Vagina (tissue), 2 donors: ENCODE measurements at regions not wholly inside any gene's neighbourhood (a gene's known extent, or its start where the extent isn't known, plus 50 kb on each side); places are given as distances from the start of the nearest gene placed in this dataset.

Experiments
- DNase-seq, 2 donors: peaks; one replicate each; pipeline ENCODE4 v3.0.0-alpha.2; 2017; ENCODE audit errors: extremely low spot score in 2 of 2
- H3K27ac ChIP-seq: fragments of 200-600 bp; sonication (generic); one replicate; pipeline ENCODE4 v1.5.1; 2019
- H3K27me3 ChIP-seq: fragments of 200-600 bp; sonication (generic); one replicate; pipeline ENCODE4 v1.5.1; 2019
- H3K36me3 ChIP-seq, 2 donors: fragments of 200-600 bp; sonication (generic); one replicate each; pipeline ENCODE4 v1.5.1; 2017 to 2019
- H3K4me1 ChIP-seq: fragments of 200-600 bp; sonication (generic); one replicate; pipeline ENCODE4 v1.5.1; 2019
- H3K4me3 ChIP-seq, 2 donors: fragments of 200-600 bp; sonication (generic); 1 replicate in 1 of 2; 2 replicates in 1 of 2; pipeline ENCODE4 v1.5.1; 2016 to 2019
- H3K9me3 ChIP-seq: fragments of 200-600 bp; sonication (generic); one replicate; pipeline ENCODE4 v1.5.1; 2019
- POLR2A ChIP-seq, 2 donors: fragments of 450-650 bp; IDR thresholded peaks; one replicate each; pipeline ENCODE4 v1.6.1; 2017; ENCODE audit warnings: antibody characterized with exemption in 2 of 2, mild to moderate bottlenecking in 2 of 2, moderate library complexity in 2 of 2
- POLR2AphosphoS5 ChIP-seq, 2 donors: sonication (generic); formaldehyde crosslinking; IDR thresholded peaks; one replicate each; pipeline ENCODE4 v1.9.0; 2017; ENCODE audit warnings: antibody characterized with exemption in 2 of 2, mild to moderate bottlenecking in 2 of 2, low read depth in 1 of 2; ENCODE audit not compliant: insufficient read depth in 1 of 2
- intact Hi-C: fragments of 100-400 bp; cut with DNase I; formaldehyde crosslinking; loops from one replicate; pipeline ENCODE4 v1.15.1; 2023
- TF ChIP-seq, protein P1 (sequence below), 3 experiments: fragments of 450-650 bp in 2 of 3; fragments of 200-600 bp in 1 of 3; sonication (generic) in 1 of 3; IDR thresholded peaks; one replicate each; pipeline ENCODE4 v1.5.1; 2017 to 2019; ENCODE audit warnings: antibody characterized with exemption in 3 of 3, mild to moderate bottlenecking in 2 of 3, moderate library complexity in 2 of 3

DNA sequence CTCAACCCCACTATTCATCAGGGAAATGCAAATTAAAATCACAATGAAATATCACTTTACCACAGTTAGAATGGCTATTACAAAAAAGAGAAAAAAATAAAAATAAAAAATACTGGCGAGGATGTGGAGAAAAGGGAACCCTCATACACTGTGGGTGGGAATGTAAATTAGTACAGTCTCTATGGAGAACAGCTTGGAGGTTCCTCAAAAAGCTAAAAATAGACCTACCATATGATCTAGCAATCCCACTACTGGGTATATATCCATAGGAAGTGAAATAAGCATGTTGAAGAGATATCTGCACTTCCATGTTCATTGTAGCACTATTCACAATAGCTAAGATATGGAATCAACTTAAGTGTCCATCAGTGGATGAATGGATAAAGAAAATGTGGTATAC, 50.5 kb upstream of the PAGE1 start:
- TF ChIP-seq POLR2AphosphoS5 (IDR thresholded peaks at IDR 0.05; ENCODE audit: insufficient read depth in 1 of 2, low read depth in 1 of 2) = no peak
- TF ChIP-seq, protein P1, sequence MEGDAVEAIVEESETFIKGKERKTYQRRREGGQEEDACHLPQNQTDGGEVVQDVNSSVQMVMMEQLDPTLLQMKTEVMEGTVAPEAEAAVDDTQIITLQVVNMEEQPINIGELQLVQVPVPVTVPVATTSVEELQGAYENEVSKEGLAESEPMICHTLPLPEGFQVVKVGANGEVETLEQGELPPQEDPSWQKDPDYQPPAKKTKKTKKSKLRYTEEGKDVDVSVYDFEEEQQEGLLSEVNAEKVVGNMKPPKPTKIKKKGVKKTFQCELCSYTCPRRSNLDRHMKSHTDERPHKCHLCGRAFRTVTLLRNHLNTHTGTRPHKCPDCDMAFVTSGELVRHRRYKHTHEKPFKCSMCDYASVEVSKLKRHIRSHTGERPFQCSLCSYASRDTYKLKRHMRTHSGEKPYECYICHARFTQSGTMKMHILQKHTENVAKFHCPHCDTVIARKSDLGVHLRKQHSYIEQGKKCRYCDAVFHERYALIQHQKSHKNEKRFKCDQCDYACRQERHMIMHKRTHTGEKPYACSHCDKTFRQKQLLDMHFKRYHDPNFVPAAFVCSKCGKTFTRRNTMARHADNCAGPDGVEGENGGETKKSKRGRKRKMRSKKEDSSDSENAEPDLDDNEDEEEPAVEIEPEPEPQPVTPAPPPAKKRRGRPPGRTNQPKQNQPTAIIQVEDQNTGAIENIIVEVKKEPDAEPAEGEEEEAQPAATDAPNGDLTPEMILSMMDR (IDR thresholded peaks at IDR 0.05) = no peak
- no peak for TF ChIP-seq POLR2A (IDR thresholded peaks at IDR 0.05)
- no peaks in the 10 kb centered on the region for H3K36me3 ChIP-seq
- no peaks in the 10 kb centered on the region for H3K27me3 ChIP-seq

More for the DNA sequence above, 50.5 kb upstream of the PAGE1 start:
- H3K27ac ChIP-seq = no peak overlapping the region
- DNase-seq = no peak
- no peaks in the 10 kb centered on the region for H3K4me1 ChIP-seq
- intact Hi-C loops = no loop called here
- H3K9me3 ChIP-seq = no peaks in the 10 kb centered on the region
- no peak overlapping the region for H3K4me3 ChIP-seq
